HL-60 (cell line): ENCODE measurements at regions not wholly inside any gene's neighbourhood (a gene's known extent, or its start where the extent isn't known, plus 50 kb on each side); places are given as distances from the start of the nearest gene placed in this dataset.

Experiments
- DNase-seq, 2 experiments: peaks; one replicate each; pipeline ENCODE4 v3.0.0-alpha.2; 2010 to 2020; ENCODE audit warnings: low read depth in 1 of 2, low spot score in 1 of 2
- H3K27ac ChIP-seq: fragments of 250-450 bp; sonication (Bioruptor Pico); replicated peaks from 2 replicates; pipeline ENCODE4 v1.5.1; 2020; ENCODE audit warnings: mild to moderate bottlenecking, moderate library complexity
- H3K27me3 ChIP-seq: fragments of 250-450 bp; sonication (Bioruptor Pico); 2 replicates; pipeline ENCODE4 v1.5.1; 2021; ENCODE audit warnings: mild to moderate bottlenecking, moderate library complexity; ENCODE audit not compliant: insufficient read depth, poor library complexity, severe bottlenecking
- H3K4me3 ChIP-seq: replicated peaks from 2 replicates; pipeline ENCODE4 v1.5.1; 2011; ENCODE audit warnings: mild to moderate bottlenecking, control low read depth, low read length; ENCODE audit not compliant: insufficient read depth
- GABPA ChIP-seq: IDR thresholded peaks from 2 replicates; pipeline ENCODE4 v1.6.1; 2012; ENCODE audit warnings: low read depth
- POLR2AphosphoS5 ChIP-seq: IDR thresholded peaks from 2 replicates; pipeline ENCODE4 v1.6.1; 2012; ENCODE audit warnings: low read depth
- SPI1 ChIP-seq: IDR thresholded peaks from 2 replicates; pipeline ENCODE4 v1.6.1; 2012; ENCODE audit warnings: low read depth, mild to moderate bottlenecking, borderline replicate concordance
- TF ChIP-seq, protein P1 (sequence below): IDR thresholded peaks from 2 replicates; pipeline ENCODE4 v1.6.1; 2012; ENCODE audit warnings: low read depth; ENCODE audit not compliant: insufficient replicate concordance
- TF ChIP-seq, protein P2 (sequence below): IDR thresholded peaks from one replicate; pipeline ENCODE4 v1.5.1; 2011; ENCODE audit warnings: low read length, control low read depth, inconsistent platforms; ENCODE audit not compliant: insufficient read depth

DNA sequence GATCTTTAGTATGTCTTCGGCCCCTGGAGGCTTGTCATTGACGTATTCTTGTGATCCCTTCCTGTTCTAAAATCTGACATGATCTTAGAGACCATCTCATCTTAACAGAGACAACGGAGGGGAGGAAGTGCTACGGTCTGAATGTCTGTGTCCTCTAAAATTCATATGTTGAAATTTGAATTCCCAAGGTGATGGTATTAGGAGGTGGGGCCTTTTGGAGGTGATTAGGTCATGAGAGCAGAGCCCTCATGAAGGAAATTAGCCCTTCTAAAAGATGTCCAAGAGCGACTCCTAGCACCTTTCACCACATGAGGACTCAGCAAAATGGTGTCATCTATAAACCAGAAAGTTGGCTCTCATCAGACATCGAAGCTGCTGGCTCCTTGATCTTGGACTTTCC is 233.2 kb upstream of the CMC1 start:
- TF ChIP-seq, protein P1, sequence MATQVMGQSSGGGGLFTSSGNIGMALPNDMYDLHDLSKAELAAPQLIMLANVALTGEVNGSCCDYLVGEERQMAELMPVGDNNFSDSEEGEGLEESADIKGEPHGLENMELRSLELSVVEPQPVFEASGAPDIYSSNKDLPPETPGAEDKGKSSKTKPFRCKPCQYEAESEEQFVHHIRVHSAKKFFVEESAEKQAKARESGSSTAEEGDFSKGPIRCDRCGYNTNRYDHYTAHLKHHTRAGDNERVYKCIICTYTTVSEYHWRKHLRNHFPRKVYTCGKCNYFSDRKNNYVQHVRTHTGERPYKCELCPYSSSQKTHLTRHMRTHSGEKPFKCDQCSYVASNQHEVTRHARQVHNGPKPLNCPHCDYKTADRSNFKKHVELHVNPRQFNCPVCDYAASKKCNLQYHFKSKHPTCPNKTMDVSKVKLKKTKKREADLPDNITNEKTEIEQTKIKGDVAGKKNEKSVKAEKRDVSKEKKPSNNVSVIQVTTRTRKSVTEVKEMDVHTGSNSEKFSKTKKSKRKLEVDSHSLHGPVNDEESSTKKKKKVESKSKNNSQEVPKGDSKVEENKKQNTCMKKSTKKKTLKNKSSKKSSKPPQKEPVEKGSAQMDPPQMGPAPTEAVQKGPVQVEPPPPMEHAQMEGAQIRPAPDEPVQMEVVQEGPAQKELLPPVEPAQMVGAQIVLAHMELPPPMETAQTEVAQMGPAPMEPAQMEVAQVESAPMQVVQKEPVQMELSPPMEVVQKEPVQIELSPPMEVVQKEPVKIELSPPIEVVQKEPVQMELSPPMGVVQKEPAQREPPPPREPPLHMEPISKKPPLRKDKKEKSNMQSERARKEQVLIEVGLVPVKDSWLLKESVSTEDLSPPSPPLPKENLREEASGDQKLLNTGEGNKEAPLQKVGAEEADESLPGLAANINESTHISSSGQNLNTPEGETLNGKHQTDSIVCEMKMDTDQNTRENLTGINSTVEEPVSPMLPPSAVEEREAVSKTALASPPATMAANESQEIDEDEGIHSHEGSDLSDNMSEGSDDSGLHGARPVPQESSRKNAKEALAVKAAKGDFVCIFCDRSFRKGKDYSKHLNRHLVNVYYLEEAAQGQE, result no peak
- TF ChIP-seq SPI1 (no peak), GABPA (no peak), POLR2AphosphoS5 (no peak)
- TF ChIP-seq, protein P2, sequence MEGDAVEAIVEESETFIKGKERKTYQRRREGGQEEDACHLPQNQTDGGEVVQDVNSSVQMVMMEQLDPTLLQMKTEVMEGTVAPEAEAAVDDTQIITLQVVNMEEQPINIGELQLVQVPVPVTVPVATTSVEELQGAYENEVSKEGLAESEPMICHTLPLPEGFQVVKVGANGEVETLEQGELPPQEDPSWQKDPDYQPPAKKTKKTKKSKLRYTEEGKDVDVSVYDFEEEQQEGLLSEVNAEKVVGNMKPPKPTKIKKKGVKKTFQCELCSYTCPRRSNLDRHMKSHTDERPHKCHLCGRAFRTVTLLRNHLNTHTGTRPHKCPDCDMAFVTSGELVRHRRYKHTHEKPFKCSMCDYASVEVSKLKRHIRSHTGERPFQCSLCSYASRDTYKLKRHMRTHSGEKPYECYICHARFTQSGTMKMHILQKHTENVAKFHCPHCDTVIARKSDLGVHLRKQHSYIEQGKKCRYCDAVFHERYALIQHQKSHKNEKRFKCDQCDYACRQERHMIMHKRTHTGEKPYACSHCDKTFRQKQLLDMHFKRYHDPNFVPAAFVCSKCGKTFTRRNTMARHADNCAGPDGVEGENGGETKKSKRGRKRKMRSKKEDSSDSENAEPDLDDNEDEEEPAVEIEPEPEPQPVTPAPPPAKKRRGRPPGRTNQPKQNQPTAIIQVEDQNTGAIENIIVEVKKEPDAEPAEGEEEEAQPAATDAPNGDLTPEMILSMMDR, result no peak
- Histone ChIP-seq H3K27ac (no peak overlapping the region), H3K27me3 (no peaks in the 10 kb centered on the region), H3K4me3 (no peak overlapping the region)
- DNase-seq, result no peak

DNA sequence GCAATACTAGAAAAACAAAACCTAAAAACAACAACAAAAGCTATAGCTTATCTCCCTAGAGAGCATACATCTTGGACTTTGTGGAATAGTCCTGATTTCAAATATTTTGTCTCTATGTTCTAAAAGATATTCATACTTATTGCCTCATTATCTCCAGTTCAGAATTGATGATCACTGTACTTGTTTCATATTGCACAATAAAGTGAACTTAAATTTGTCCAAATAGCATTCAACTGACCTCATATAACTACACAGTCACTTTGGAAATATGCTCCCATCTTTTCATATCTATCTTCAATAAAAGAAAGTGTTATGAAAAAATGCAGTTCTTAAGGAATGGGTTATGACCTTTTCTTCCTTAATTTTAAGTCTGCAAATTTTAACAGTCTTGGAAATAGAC is 228.6 kb upstream of the CMC1 start:
- Histone ChIP-seq H3K27ac (no peak overlapping the region), H3K4me3 (no peak overlapping the region), H3K27me3 (no peaks in the 10 kb centered on the region)
- TF ChIP-seq, protein P2, result no peak
- TF ChIP-seq SPI1, result no peak
- no peak for TF ChIP-seq POLR2AphosphoS5
- TF ChIP-seq, protein P1, result no peak
- no peak for TF ChIP-seq GABPA
- DNase-seq, result no peak

DNA sequence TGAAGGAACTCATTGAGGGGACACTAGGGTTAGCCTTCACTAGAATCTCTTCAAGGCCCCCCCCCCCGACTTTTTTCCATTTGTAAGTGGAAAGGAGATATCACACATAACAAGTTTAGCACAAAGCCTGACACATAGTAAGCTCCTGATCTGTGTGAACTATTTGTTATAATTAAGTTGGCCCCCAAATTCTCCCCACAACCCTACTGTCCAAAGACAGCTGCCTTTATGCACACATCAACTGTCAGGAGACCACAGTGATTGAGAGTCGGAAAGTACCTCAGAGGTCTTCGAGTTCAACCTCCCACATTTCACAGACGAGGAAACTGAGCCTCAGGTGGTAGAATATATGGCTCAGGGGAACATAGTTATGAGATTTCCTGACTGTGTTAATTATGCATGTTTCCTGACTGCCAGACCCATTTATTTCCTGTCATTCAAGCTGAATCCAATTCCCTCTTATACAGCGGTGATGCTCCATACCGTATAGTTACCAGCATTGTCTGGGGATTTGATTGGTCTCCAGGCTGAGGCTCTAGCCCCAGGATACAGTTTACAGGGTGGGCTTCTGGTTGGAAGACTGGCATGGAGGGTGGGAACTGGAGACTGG is 227.4 kb upstream of the CMC1 start:
- Histone ChIP-seq H3K4me3 (no peak overlapping the region), H3K27me3 (no peaks in the 10 kb centered on the region), H3K27ac (no peak overlapping the region)
- TF ChIP-seq, protein P2, result no peak
- TF ChIP-seq POLR2AphosphoS5, result no peak
- no peak for TF ChIP-seq SPI1
- TF ChIP-seq, protein P1, result no peak
- no peak for DNase-seq
